ENCODE measurements at regions not wholly inside any gene's neighbourhood (a gene's known extent, or its start where the extent isn't known, plus 50 kb on each side); places are given as distances from the start of the nearest gene placed in this dataset.
A peak's percentile ranks its signal among the peaks of the same experiment; 100 is the strongest.

DNA sequence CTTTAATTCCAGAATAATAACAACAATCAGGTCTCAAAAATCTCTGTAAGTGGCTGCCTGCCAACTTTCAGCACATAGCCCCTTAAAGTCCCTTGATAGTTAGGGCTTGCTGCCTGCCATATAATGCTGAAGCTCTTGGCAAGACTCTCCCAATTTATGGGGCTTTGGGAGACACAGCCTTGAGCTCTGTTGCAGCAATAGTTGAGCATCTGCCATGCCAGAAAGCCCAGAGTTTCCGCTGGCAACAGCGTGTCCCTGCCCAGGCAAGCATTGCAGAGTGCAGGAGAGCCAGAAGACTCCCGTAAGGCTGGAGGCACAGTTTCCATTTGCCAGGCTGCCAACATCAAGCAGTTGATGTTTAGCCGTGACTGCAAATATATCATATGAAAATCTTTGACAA is 678.5 kb upstream of the NUDT12 start:
- FAIRE-seq, result no peak
- no peaks in the 10 kb centered on the region for H3K36me3 ChIP-seq (ENCODE audit: control insufficient read depth, insufficient read depth, low read length)
- H3K27me3 ChIP-seq (ENCODE audit: control insufficient read depth, insufficient read depth, low read length), result no peaks in the 10 kb centered on the region
- H3K4me3 ChIP-seq (ENCODE audit: low read depth, low read length), result no peak overlapping the region
- TF ChIP-seq, protein P1, sequence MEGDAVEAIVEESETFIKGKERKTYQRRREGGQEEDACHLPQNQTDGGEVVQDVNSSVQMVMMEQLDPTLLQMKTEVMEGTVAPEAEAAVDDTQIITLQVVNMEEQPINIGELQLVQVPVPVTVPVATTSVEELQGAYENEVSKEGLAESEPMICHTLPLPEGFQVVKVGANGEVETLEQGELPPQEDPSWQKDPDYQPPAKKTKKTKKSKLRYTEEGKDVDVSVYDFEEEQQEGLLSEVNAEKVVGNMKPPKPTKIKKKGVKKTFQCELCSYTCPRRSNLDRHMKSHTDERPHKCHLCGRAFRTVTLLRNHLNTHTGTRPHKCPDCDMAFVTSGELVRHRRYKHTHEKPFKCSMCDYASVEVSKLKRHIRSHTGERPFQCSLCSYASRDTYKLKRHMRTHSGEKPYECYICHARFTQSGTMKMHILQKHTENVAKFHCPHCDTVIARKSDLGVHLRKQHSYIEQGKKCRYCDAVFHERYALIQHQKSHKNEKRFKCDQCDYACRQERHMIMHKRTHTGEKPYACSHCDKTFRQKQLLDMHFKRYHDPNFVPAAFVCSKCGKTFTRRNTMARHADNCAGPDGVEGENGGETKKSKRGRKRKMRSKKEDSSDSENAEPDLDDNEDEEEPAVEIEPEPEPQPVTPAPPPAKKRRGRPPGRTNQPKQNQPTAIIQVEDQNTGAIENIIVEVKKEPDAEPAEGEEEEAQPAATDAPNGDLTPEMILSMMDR (IDR thresholded peaks at IDR 0.05; ENCODE audit: insufficient read depth, low read length, severe bottlenecking), result no peak
- no peak for DNase-seq (ENCODE audit: low read depth)

DNA sequence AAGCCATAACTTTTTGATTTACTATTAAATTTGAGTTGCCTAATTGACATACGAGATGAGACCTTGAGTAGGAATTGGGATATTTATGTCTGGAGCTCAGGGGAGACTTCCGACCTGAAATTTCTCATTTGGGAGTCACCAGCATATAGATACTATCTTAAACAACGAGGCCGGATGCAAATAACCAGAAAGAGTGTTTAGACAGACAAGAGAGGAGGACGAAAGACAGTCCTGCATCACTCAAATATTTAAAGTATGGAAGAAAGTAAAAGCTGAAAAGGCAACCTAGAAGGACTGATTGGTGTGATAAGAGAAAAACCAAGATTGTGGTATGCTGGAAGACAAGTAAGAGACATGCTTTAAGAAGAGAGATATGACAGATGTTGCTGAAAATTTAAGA is 675.0 kb upstream of the NUDT12 start:
- Histone ChIP-seq H3K27me3 (ENCODE audit: control insufficient read depth, insufficient read depth, low read length) (no peaks in the 10 kb centered on the region), H3K4me3 (ENCODE audit: low read depth, low read length) (no peak overlapping the region), H3K36me3 (ENCODE audit: control insufficient read depth, insufficient read depth, low read length) (no peaks in the 10 kb centered on the region)
- no peak for FAIRE-seq
- TF ChIP-seq, protein P1 (IDR thresholded peaks at IDR 0.05; ENCODE audit: insufficient read depth, low read length, severe bottlenecking), result no peak
- no peak for DNase-seq (ENCODE audit: low read depth)

DNA sequence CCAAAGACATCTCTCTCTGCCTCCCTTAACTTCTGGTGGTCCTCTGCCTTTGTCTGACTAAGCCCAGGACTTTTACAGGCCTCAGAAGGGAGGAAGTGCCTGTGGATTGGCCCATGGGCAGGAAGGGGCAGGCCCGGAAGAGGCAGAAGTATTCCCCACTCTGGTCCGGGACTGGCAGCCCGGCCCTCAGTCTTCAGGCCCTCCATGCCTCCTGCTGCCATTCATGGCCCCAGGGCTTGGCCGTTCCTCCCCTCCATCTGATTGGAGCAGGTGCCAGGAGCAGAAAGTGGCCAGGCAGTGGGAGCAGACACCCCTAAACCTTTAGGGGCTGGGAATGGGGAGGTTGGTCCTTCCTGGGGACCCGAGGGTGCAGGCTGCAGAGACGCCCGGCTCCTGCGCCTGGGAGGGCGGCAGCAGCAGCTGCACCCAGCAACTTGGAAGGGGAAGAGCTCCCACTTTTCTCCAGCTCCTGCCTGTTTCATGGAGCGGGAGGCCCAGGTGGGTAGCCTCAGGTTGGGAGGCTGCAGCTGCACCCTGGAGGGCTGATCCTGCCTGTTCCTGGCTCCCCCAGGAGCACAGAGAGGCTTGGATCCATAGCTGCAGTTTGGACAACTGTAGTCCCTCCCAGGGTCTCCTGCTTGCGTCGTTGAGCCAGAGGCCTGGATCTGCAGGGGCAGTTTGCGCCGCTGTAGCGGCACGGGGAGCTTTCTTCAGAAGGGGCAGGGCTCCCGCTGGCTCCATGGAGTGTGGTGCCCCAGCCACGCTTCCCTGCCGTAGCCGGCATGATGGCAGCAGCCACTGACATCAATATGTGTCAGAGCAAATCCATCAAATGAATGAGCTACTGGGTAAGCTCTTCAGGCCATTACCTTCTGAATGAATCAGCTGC is 661.5 kb upstream of the NUDT12 start:
- FAIRE-seq (no peak), DNase-seq (ENCODE audit: low read depth) (no peak)
- Histone ChIP-seq H3K36me3 (ENCODE audit: control insufficient read depth, insufficient read depth, low read length) (no peaks in the 10 kb centered on the region), H3K4me3 (ENCODE audit: low read depth, low read length) (no peak overlapping the region), H3K27me3 (ENCODE audit: control insufficient read depth, insufficient read depth, low read length) (no peaks in the 10 kb centered on the region)
- TF ChIP-seq, protein P1 (IDR thresholded peaks at IDR 0.05; ENCODE audit: insufficient read depth, low read length, severe bottlenecking), result no peak

DNA sequence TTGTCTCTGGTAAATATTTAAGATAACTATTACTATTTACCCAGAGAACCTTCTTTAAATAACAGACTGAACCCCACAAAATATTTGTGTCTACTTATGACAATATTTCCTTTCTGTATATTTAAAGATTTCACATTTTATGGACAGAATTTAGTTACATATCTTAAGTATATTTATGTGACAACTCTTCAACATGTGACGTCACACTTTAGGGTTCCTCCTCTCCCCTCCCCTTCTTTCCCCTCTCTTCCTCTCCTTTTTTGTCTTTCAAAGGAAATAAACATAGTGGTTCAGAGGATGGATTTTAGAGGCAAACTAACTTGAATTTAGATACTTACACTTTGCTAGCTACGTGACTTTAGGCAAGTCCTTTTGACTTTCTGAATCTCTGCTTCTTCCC is 655.6 kb upstream of the NUDT12 start:
- Histone ChIP-seq H3K27me3 (ENCODE audit: control insufficient read depth, insufficient read depth, low read length) (no peaks in the 10 kb centered on the region), H3K4me3 (ENCODE audit: low read depth, low read length) (no peak overlapping the region), H3K36me3 (ENCODE audit: control insufficient read depth, insufficient read depth, low read length) (no peaks in the 10 kb centered on the region)
- TF ChIP-seq, protein P1 (IDR thresholded peaks at IDR 0.05; ENCODE audit: insufficient read depth, low read length, severe bottlenecking), result no peak
- DNase-seq (ENCODE audit: low read depth) (no peak), FAIRE-seq (no peak)

DNA sequence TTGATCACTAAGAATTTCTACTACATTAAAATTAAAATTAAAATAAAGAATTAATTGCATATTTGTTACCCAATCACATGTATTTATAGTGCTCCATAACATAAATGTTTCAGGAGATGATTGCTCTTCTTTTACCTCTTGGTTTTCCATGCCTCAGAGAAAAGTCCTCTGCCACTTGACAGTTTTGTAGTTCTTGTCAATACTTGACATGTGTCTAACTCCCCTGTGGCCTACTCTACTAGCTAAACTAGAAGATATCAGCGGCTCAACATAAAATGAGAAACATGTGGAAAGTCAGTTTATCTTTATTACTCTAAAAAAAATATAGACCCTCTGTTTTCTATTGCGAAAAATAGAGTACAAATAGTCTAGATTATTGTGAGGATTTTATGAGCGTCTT is 650.6 kb upstream of the NUDT12 start:
- Histone ChIP-seq H3K27me3 (ENCODE audit: control insufficient read depth, insufficient read depth, low read length) (no peaks in the 10 kb centered on the region), H3K36me3 (ENCODE audit: control insufficient read depth, insufficient read depth, low read length) (no peaks in the 10 kb centered on the region), H3K4me3 (ENCODE audit: low read depth, low read length) (no peak overlapping the region)
- no peak for DNase-seq (ENCODE audit: low read depth)
- TF ChIP-seq, protein P1 (IDR thresholded peaks at IDR 0.05; ENCODE audit: insufficient read depth, low read length, severe bottlenecking), result no peak
- no peak for FAIRE-seq

DNA sequence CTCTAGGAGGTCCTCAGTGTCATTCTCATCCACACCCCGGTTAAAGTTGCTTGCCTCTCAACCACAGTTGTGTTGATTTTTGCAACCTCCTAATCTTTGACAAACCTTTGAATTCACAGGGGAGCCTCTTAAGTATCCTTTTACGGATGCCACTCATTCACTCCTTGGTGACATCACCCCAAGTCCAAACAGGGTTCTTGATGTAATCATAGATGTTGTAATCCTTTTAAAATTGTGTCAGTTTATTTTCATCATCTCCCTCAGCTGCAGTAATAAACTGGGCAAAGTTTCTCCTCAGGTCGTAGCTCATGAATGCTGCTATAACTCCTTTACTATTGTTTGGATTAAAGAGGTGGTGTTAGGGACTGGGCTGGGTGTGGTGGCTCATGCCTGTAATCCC is 637.2 kb upstream of the NUDT12 start:
- Histone ChIP-seq H3K36me3 (ENCODE audit: control insufficient read depth, insufficient read depth, low read length) (no peaks in the 10 kb centered on the region), H3K27me3 (ENCODE audit: control insufficient read depth, insufficient read depth, low read length) (no peaks in the 10 kb centered on the region), H3K4me3 (ENCODE audit: low read depth, low read length) (no peak overlapping the region)
- TF ChIP-seq, protein P1 (IDR thresholded peaks at IDR 0.05; ENCODE audit: insufficient read depth, low read length, severe bottlenecking), result no peak
- FAIRE-seq (no peak), DNase-seq (ENCODE audit: low read depth) (peak; percentile 11)
